Heart right ventricle (tissue), 16 donors: ENCODE measurements at regions not wholly inside any gene's neighbourhood (a gene's known extent, or its start where the extent isn't known, plus 50 kb on each side); places are given as distances from the start of the nearest gene placed in this dataset.

Experiments used
- ATAC-seq, 8 donors: fragments of 200-7000 bp; cut with Tn5 transposase; one replicate each; pipeline ENCODE4 v1.9.1; 2020; ENCODE audit warnings: mild to moderate bottlenecking in 8 of 8, moderate library complexity in 8 of 8, moderate number of reproducible peaks in 1 of 8
- DNase-seq, 2 donors: peaks; one replicate each; pipeline ENCODE4 v3.0.0-alpha.2; 2020
- H3K27ac ChIP-seq, 10 donors: fragments of 200-600 bp; sonication (generic) in 2 of 10; one replicate each; pipeline versions ENCODE4 v1.5.0 to v1.8.0; 2020 to 2022; ENCODE audit warnings: mild to moderate bottlenecking in 3 of 10
- H3K27me3 ChIP-seq, 7 donors: fragments of 200-600 bp; one replicate each; pipeline ENCODE4 v1.8.0; 2021 to 2022; ENCODE audit warnings: mild to moderate bottlenecking in 2 of 7
- H3K36me3 ChIP-seq, 9 donors: fragments of 200-600 bp; sonication (generic) in 1 of 9; one replicate each; pipeline versions ENCODE4 v1.5.0 to v1.8.0; 2020 to 2022; ENCODE audit warnings: mild to moderate bottlenecking in 2 of 9
- H3K4me1 ChIP-seq, 9 donors: fragments of 200-600 bp; sonication (generic) in 1 of 9; one replicate each; pipeline versions ENCODE4 v1.5.0 to v1.8.0; 2020 to 2022; ENCODE audit warnings: mild to moderate bottlenecking in 4 of 9
- H3K4me3 ChIP-seq, 10 donors: fragments of 200-600 bp; sonication (generic) in 2 of 10; one replicate each; pipeline versions ENCODE4 v1.5.0 to v1.8.0; 2020 to 2022; ENCODE audit warnings: mild to moderate bottlenecking in 7 of 10, moderate library complexity in 2 of 10
- H3K9me3 ChIP-seq, 11 donors: fragments of 200-600 bp in 10 of 11; sonication (generic) in 2 of 11; one replicate each; pipeline versions ENCODE4 v1.5.0 to v1.8.0; 2013 to 2022; ENCODE audit warnings: mild to moderate bottlenecking in 2 of 11, control low read depth in 1 of 11, moderate library complexity in 1 of 11
- CTCF ChIP-seq, 9 donors: fragments of 200-600 bp; sonication (generic) in 2 of 9; IDR thresholded peaks; one replicate each; pipeline versions ENCODE4 v1.5.0 to v1.8.0; 2021 to 2022; ENCODE audit warnings: antibody characterized with exemption in 9 of 9, mild to moderate bottlenecking in 5 of 9, moderate library complexity in 1 of 9
- WGBS, 2 donors: extraction: QIAGEN DNeasy Blood & Tissue Kit; methylation state at CpG; one replicate each; pipeline ENCODE4 v1.1.7; 2013; ENCODE audit warnings: inconsistent platforms in 1 of 2; 5-methylcytosine and 5-hydroxymethylcytosine counted together
- intact Hi-C, 10 donors: fragments of 100-400 bp; cut with DNase I; formaldehyde crosslinking; loops; one replicate each; pipeline versions ENCODE4 v1.11.1 to v1.14.2; 2022
- donor health status: Arrhythmogenic right ventricular cardiomyopathy.
- donor health status: ischemic (EF 13 %, LVEDD 7.1; RV severe dilation, severe dysfunction).
- donor health status: healthy with polysubstance abuse.
- donor health status: DM: no; HTN: yes; CAD: no.
- donor health status: DM: no; HTN: no; CAD: no.
- donor health status: ischemic (EF 25% LVEDD 6.9; RV normal size, moderate dysfunction).
- donor health status: ischemic (EF 25% LVEDD 5.7; RV mildly dilated, moderate dysfunction).
- donor health status: healthy.
- donor health status: DM: yes; HTN: yes; CAD: no.
- donor health status: Ischemic cardiomyopathy.
- donor health status: ischemic (EF 35%, LVEDD 5.7; RV mildly dilated, moderate dysfunction).
- donor health status: nonischemic (EF 11% LVEDD 7.7; RV severe dilation, severe dysfunction).
- donor health status: DM: yes; HTN: yes; CAD: no.
- donor health status: PGD.
- donor health status: ischemic (EF 29% LVEDD 5.4; RV normal size, mild dysfunction).
- donor health status: nonischemic (EF 23%, LVEDD 6.1; RV moderate dilation, normal function).

- H3K4me1 ChIP-seq = peaks cover 0 to 7% (median 0%) of the 10 kb centered on the region in 9 donors
- H3K4me3 ChIP-seq = no peak overlapping the region
- H3K36me3 ChIP-seq = no peaks in the 10 kb centered on the region
- whole genome bisulfite sequencing, 2 donors = 75 to 86% methylated on average over 5 of the region's 5 CpGs
- intact Hi-C loops = no loop called here
- H3K27ac ChIP-seq = no peak overlapping the region
- no peaks in the 10 kb centered on the region for H3K9me3 ChIP-seq
- DNase-seq (no peak), ATAC-seq (no peak)
- TF ChIP-seq CTCF (IDR thresholded peaks at IDR 0.05) = no peak
- no peaks in the 10 kb centered on the region for H3K27me3 ChIP-seq
Observed at GRCh38 chr7:41130086-41130485, 572.8 kb downstream of the INHBA start.

- WGBS, 2 donors = 90 to 97% methylated on average over 2 of the region's 2 CpGs
- no peak overlapping the region for H3K4me3 ChIP-seq
- no peak for TF ChIP-seq CTCF (IDR thresholded peaks at IDR 0.05)
- no peaks in the 10 kb centered on the region for H3K4me1 ChIP-seq
- H3K9me3 ChIP-seq = no peaks in the 10 kb centered on the region
- ATAC-seq (no peak), DNase-seq (no peak)
- H3K36me3 ChIP-seq = no peaks in the 10 kb centered on the region
- intact Hi-C loops = no loop called here
- H3K27me3 ChIP-seq = no peaks in the 10 kb centered on the region
- no peak overlapping the region for H3K27ac ChIP-seq
Observed at GRCh38 chr7:41125343-41125742, 577.5 kb downstream of the INHBA start.

- no peaks in the 10 kb centered on the region for H3K9me3 ChIP-seq
- H3K27me3 ChIP-seq = no peaks in the 10 kb centered on the region
- no peak for TF ChIP-seq CTCF (IDR thresholded peaks at IDR 0.05)
- no peaks in the 10 kb centered on the region for H3K4me1 ChIP-seq
- H3K27ac ChIP-seq = no peak overlapping the region
- intact Hi-C loops = no loop called here
- no peak overlapping the region for H3K4me3 ChIP-seq
- 52 to 56% methylated on average over 4 of the region's 4 CpGs for WGBS, 2 donors
- H3K36me3 ChIP-seq = no peaks in the 10 kb centered on the region
- ATAC-seq (no peak), DNase-seq (no peak)
Observed at GRCh38 chr7:41122256-41122987, 580.5 kb downstream of the INHBA start.

GRCh38 chr7:41121228-41121627 is 581.7 kb downstream of the INHBA start:
- Histone ChIP-seq H3K4me1 (no peaks in the 10 kb centered on the region), H3K27ac (no peak overlapping the region), H3K9me3 (no peaks in the 10 kb centered on the region), H3K36me3 (no peaks in the 10 kb centered on the region), H3K27me3 (no peaks in the 10 kb centered on the region), H3K4me3 (no peak overlapping the region)
- ATAC-seq (no peak), DNase-seq (no peak)
- no peak for TF ChIP-seq CTCF (IDR thresholded peaks at IDR 0.05)
- intact Hi-C loops = no loop called here
